ENCODE measurements at regions not wholly inside any gene's neighbourhood (a gene's known extent, or its start where the extent isn't known, plus 50 kb on each side); places are given as distances from the start of the nearest gene placed in this dataset.

GRCh38 chr5:128757196-128757959, 207.9 kb upstream of the SLC27A6 start:
- TF ChIP-seq, protein P1, sequence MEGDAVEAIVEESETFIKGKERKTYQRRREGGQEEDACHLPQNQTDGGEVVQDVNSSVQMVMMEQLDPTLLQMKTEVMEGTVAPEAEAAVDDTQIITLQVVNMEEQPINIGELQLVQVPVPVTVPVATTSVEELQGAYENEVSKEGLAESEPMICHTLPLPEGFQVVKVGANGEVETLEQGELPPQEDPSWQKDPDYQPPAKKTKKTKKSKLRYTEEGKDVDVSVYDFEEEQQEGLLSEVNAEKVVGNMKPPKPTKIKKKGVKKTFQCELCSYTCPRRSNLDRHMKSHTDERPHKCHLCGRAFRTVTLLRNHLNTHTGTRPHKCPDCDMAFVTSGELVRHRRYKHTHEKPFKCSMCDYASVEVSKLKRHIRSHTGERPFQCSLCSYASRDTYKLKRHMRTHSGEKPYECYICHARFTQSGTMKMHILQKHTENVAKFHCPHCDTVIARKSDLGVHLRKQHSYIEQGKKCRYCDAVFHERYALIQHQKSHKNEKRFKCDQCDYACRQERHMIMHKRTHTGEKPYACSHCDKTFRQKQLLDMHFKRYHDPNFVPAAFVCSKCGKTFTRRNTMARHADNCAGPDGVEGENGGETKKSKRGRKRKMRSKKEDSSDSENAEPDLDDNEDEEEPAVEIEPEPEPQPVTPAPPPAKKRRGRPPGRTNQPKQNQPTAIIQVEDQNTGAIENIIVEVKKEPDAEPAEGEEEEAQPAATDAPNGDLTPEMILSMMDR (CRISPR knock-in tag; IDR thresholded peaks at IDR 0.05), result no peak
- TF ChIP-seq JUN (CRISPR knock-in tag; IDR thresholded peaks at IDR 0.05), result no peak
- TF ChIP-seq, protein P2, sequence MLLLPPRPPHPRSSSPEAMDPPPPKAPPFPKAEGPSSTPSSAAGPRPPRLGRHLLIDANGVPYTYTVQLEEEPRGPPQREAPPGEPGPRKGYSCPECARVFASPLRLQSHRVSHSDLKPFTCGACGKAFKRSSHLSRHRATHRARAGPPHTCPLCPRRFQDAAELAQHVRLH (CRISPR knock-in tag; IDR thresholded peaks at IDR 0.05; ENCODE audit: borderline replicate concordance, low read depth), result no peak
- no peak for TF ChIP-seq SP1 (IDR thresholded peaks at IDR 0.05)
- TF ChIP-seq SP1 (CRISPR knock-in tag; IDR thresholded peaks at IDR 0.05), result no peak
- TF ChIP-seq POLR2A (IDR thresholded peaks at IDR 0.05; ENCODE audit: insufficient read depth in 1 of 2, low read depth in 2 of 2, low read length in 2 of 2), result no peak
- no peak for TF ChIP-seq TGIF2 (CRISPR knock-in tag; IDR thresholded peaks at IDR 0.05)
- TF ChIP-seq ESRRA (CRISPR knock-in tag; IDR thresholded peaks at IDR 0.05; ENCODE audit: low read depth), result no peak
- no peak for TF ChIP-seq ZFP82 (CRISPR knock-in tag; IDR thresholded peaks at IDR 0.05; ENCODE audit: borderline replicate concordance)
- TF ChIP-seq ZNF333 (CRISPR knock-in tag; IDR thresholded peaks at IDR 0.05; ENCODE audit: borderline replicate concordance), result no peak

All from HepG2 (cell line).